Kidney (tissue), 13 donors: ENCODE measurements at regions not wholly inside any gene's neighbourhood (a gene's known extent, or its start where the extent isn't known, plus 50 kb on each side); places are given as distances from the start of the nearest gene placed in this dataset.

ENCODE experiments used
- DNase-seq, 5 donors: peaks; one replicate each; pipeline ENCODE4 v3.0.0-alpha.2; 2013 to 2020
- FAIRE-seq: peaks from 2 replicates; lab custom pipeline; 2012; peaks lifted over from hg19 to GRCh38; lab: Jason Lieb, UNC
- H3K27ac ChIP-seq, 2 donors: one replicate each; pipeline ENCODE4 v1.7.0; 2013; ENCODE audit warnings: low read depth in 2 of 2, low read length in 2 of 2, inconsistent platforms in 1 of 2
- H3K27me3 ChIP-seq: one replicate; pipeline ENCODE4 v1.7.1; 2013; ENCODE audit warnings: low read length, inconsistent platforms; ENCODE audit not compliant: control insufficient read depth, insufficient read depth
- H3K36me3 ChIP-seq, 3 donors: one replicate each; pipeline versions ENCODE4 v1.7.0 to v1.7.1; 2013; ENCODE audit warnings: low read length in 3 of 3, control low read depth in 1 of 3, inconsistent platforms in 1 of 3; ENCODE audit not compliant: insufficient read depth in 3 of 3, control insufficient read depth in 2 of 3
- H3K4me1 ChIP-seq, 3 donors: one replicate each; pipeline versions ENCODE4 v1.7.0 to v1.7.1; 2013; ENCODE audit warnings: low read length in 3 of 3, inconsistent platforms in 1 of 3, low read depth in 1 of 3; ENCODE audit not compliant: control insufficient read depth in 2 of 3, insufficient read depth in 2 of 3
- H3K4me3 ChIP-seq, 3 donors: one replicate each; pipeline versions ENCODE4 v1.7.0 to v1.8.1; 2013; ENCODE audit warnings: low read length in 3 of 3, control low read depth in 1 of 3, inconsistent platforms in 1 of 3
- H3K9ac ChIP-seq, 3 donors: one replicate each; pipeline versions ENCODE4 v1.7.0 to v1.7.1; 2013; ENCODE audit warnings: low read length in 3 of 3, control low read depth in 1 of 3, inconsistent platforms in 1 of 3
- H3K9me3 ChIP-seq, 3 donors: one replicate each; pipeline versions ENCODE4 v1.7.0 to v1.7.1; 2013; ENCODE audit warnings: low read length in 3 of 3, control low read depth in 1 of 3, inconsistent platforms in 1 of 3; ENCODE audit not compliant: control insufficient read depth in 2 of 3, insufficient read depth in 1 of 3
- CTCF ChIP-seq: IDR thresholded peaks from 3 replicates; pipeline ENCODE4 v1.5.1; 2012; ENCODE audit warnings: mild to moderate bottlenecking, moderate library complexity, borderline replicate concordance; ENCODE audit not compliant: insufficient read depth; ENCODE audit errors: extremely low read depth
- intact Hi-C: fragments of 100-400 bp; cut with DNase I; formaldehyde crosslinking; loops from one replicate; pipeline ENCODE4 v1.11.1; 2022
- donor health status: control.
- donor health status: control.
- donor health status: control.
- donor health status: control.
- donor health status: control.
- donor health status: DM: yes; HTN: yes; CAD: no.
- donor health status: Normal renal cell carcinoma (clear cell type).

GRCh38 chr2:100215371-100215770 is 73.0 kb upstream of the AFF3 start:
- no peak overlapping the region for H3K27ac ChIP-seq
- H3K9ac ChIP-seq, result no peak overlapping the region
- intact Hi-C loops, result no loop called here
- FAIRE-seq (no peak), DNase-seq (no peak)
- H3K9me3 ChIP-seq, result no peaks in the 10 kb centered on the region
- H3K4me3 ChIP-seq, result no peak overlapping the region
- no peaks in the 10 kb centered on the region for H3K27me3 ChIP-seq
- peaks cover 0 to 5% (median 0%) of the 10 kb centered on the region in 3 donors for H3K4me1 ChIP-seq
- no peaks in the 10 kb centered on the region for H3K36me3 ChIP-seq
- no peak for TF ChIP-seq CTCF

GRCh38 chr2:100214265-100214971 is 72.0 kb upstream of the AFF3 start:
- no peaks in the 10 kb centered on the region for H3K36me3 ChIP-seq
- no peaks in the 10 kb centered on the region for H3K27me3 ChIP-seq
- H3K9ac ChIP-seq, result no peak overlapping the region
- H3K27ac ChIP-seq, result no peak overlapping the region
- intact Hi-C loops, result no loop called here
- no peak for TF ChIP-seq CTCF
- no peak for FAIRE-seq
- peak in 2 of 5 donors; percentile 56 to 61 for DNase-seq
- H3K9me3 ChIP-seq, result no peaks in the 10 kb centered on the region
- H3K4me3 ChIP-seq, result no peak overlapping the region
- H3K4me1 ChIP-seq, result peaks cover 0 to 5% (median 0%) of the 10 kb centered on the region in 3 donors

- Histone ChIP-seq H3K9ac (no peak overlapping the region), H3K27me3 (no peaks in the 10 kb centered on the region), H3K4me3 (no peak overlapping the region), H3K4me1 (peaks cover 0 to 5% (median 0%) of the 10 kb centered on the region in 3 donors), H3K9me3 (no peaks in the 10 kb centered on the region), H3K36me3 (no peaks in the 10 kb centered on the region), H3K27ac (no peak overlapping the region)
- FAIRE-seq (no peak), DNase-seq (peak in 1 of 5 donors; percentile 15)
- TF ChIP-seq CTCF, result no peak
- intact Hi-C loops, result no loop called here
Measured at GRCh38 chr2:100213595-100213994, 71.2 kb upstream of the AFF3 start.
